ENCODE measurements at regions not wholly inside any gene's neighbourhood (a gene's known extent, or its start where the extent isn't known, plus 50 kb on each side); places are given as distances from the start of the nearest gene placed in this dataset.

DNA sequence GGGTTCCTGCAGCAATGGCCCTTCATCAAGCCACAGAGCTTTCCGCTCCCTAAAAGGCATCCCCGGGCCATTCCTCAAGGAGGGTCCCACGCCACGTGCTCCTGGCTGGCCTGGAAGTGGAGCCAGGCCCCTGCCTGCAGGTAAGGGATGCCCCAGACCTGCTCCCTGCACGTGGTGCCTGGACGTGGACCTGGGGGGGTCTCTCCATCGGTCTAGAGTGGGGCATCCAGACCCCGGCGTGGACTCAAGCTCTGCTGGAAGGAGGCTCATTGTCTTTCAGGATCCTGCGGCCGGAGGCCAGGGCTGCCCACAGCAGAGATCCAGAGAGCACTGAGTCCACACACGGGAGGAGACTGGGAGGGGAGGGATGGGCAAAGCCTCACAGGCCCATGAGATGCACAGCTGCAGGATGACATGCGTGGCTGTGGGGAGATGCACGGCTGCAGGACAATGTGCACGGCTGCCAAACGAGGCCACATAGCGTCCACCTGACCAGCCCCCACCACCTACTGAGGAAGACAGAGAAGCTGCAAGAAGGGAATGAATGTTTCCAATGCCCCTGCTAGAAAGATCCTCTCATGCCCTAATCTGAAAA lies 236.7 kb downstream of the BRD1 start:
- DNase-seq (ENCODE audit: low read depth in 1 of 2, low spot score in 1 of 2), result no peak
- in situ Hi-C loops (cut with HindIII; ENCODE audit: low pct_unique_long_range_greater_than_20kb, low sequenced_read_pairs), result no loop called here
- TF ChIP-seq JUND (IDR thresholded peaks at IDR 0.05; ENCODE audit: low read depth), result no peak

DNA sequence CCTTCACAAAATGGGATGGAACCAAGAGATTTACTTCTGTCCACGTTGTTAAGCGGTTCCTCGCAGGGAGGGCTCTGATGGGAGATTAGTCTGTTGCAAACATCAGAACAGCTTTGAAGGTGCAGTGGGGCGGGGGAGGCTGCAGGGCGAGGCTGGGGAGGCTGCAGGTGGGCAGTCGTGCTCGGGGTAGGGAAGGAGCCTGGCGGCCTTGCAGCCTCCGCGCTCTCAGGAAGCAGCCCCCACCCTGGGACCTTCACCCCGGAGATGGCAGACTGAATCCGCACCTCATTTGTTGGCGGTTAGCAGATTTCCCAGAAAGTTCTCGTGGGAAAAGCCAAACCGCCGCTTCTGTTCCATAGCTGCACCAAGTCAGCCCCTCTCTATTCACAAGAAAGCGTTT lies 237.3 kb downstream of the BRD1 start:
- in situ Hi-C loops (cut with HindIII; ENCODE audit: low pct_unique_long_range_greater_than_20kb, low sequenced_read_pairs), result no loop called here
- TF ChIP-seq JUND (IDR thresholded peaks at IDR 0.05; ENCODE audit: low read depth), result no peak
- no peak for DNase-seq (ENCODE audit: low read depth in 1 of 2, low spot score in 1 of 2)

DNA sequence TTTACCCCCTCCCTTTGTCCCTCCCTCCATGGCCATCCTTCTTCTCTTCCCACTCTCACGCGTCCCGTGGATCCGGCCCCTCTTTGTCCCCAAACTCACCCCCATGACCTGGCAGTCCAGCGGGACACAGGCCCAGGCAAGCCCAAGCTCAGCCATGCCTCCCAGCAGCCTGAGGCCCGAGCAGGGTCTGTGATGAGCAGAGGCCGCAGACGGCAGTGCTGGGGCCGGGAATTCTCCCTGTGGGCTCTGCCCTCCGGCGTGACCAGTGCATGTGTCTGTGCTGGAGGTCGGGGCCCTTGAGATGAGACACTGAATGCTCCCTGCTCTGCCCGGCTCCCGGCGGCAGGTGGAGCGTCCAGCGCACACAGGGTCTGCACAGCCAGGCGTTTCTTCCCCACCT lies 237.9 kb downstream of the BRD1 start:
- in situ Hi-C loops (cut with HindIII; ENCODE audit: low pct_unique_long_range_greater_than_20kb, low sequenced_read_pairs), result no loop called here
- DNase-seq (ENCODE audit: low read depth in 1 of 2, low spot score in 1 of 2), result no peak
- no peak for TF ChIP-seq JUND (IDR thresholded peaks at IDR 0.05; ENCODE audit: low read depth)

- in situ Hi-C loops (cut with HindIII; ENCODE audit: low pct_unique_long_range_greater_than_20kb, low sequenced_read_pairs), result no loop called here
- no peak for DNase-seq (ENCODE audit: low read depth in 1 of 2, low spot score in 1 of 2)
- no peak for TF ChIP-seq JUND (IDR thresholded peaks at IDR 0.05; ENCODE audit: low read depth)
Observed at GRCh38 chr22:49589301-49589700, 238.4 kb downstream of the BRD1 start.

GRCh38 chr22:49588739-49589138 lies 238.9 kb downstream of the BRD1 start:
- TF ChIP-seq JUND (IDR thresholded peaks at IDR 0.05; ENCODE audit: low read depth), result no peak
- DNase-seq (ENCODE audit: low read depth in 1 of 2, low spot score in 1 of 2), result no peak
- in situ Hi-C loops (cut with HindIII; ENCODE audit: low pct_unique_long_range_greater_than_20kb, low sequenced_read_pairs), result no loop called here

DNA sequence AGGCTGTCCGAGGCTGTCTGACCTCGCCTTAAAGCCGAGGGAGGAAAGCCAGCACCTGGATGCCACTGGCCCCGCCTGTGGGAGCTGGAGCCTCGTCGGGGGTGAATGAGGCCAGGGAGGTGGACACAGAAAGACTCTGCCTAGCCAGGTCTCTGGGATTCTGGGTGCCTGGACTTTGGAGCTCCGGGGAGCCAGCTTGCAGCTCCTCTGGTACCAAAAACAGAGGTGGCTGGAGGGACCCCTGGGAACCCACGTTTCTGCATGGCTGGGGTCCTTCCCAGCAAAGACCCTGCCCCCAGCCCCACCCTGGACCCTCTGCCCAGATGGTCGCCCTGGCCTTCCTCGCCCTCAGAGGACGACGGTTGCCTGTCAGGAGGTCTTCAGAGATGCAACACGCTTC lies 239.7 kb downstream of the BRD1 start:
- in situ Hi-C loops (cut with HindIII; ENCODE audit: low pct_unique_long_range_greater_than_20kb, low sequenced_read_pairs), result no loop called here
- TF ChIP-seq JUND (IDR thresholded peaks at IDR 0.05; ENCODE audit: low read depth), result no peak
- DNase-seq (ENCODE audit: low read depth in 1 of 2, low spot score in 1 of 2), result no peak

GRCh38 chr22:49587421-49587820 lies 240.3 kb downstream of the BRD1 start:
- in situ Hi-C loops (cut with HindIII; ENCODE audit: low pct_unique_long_range_greater_than_20kb, low sequenced_read_pairs), result no loop called here
- DNase-seq (ENCODE audit: low read depth in 1 of 2, low spot score in 1 of 2), result no peak
- no peak for TF ChIP-seq JUND (IDR thresholded peaks at IDR 0.05; ENCODE audit: low read depth)

- in situ Hi-C loops (cut with HindIII; ENCODE audit: low pct_unique_long_range_greater_than_20kb, low sequenced_read_pairs), result no loop called here
- DNase-seq (ENCODE audit: low read depth in 1 of 2, low spot score in 1 of 2), result no peak
- no peak for TF ChIP-seq JUND (IDR thresholded peaks at IDR 0.05; ENCODE audit: low read depth)
Observed at GRCh38 chr22:49586873-49587272, 240.8 kb downstream of the BRD1 start.

GRCh38 chr22:49586244-49586748 lies 241.4 kb downstream of the BRD1 start:
- TF ChIP-seq JUND (IDR thresholded peaks at IDR 0.05; ENCODE audit: low read depth), result no peak
- peak in 1 of 2 experiments; percentile 24 for DNase-seq (ENCODE audit: low read depth in 1 of 2, low spot score in 1 of 2)
- in situ Hi-C loops (cut with HindIII; ENCODE audit: low pct_unique_long_range_greater_than_20kb, low sequenced_read_pairs), result no loop called here

- no peak for DNase-seq (ENCODE audit: low read depth in 1 of 2, low spot score in 1 of 2)
- in situ Hi-C loops (cut with HindIII; ENCODE audit: low pct_unique_long_range_greater_than_20kb, low sequenced_read_pairs), result no loop called here
- TF ChIP-seq JUND (IDR thresholded peaks at IDR 0.05; ENCODE audit: low read depth), result no peak
Observed at GRCh38 chr22:49585461-49586243, 242.0 kb downstream of the BRD1 start.

DNA sequence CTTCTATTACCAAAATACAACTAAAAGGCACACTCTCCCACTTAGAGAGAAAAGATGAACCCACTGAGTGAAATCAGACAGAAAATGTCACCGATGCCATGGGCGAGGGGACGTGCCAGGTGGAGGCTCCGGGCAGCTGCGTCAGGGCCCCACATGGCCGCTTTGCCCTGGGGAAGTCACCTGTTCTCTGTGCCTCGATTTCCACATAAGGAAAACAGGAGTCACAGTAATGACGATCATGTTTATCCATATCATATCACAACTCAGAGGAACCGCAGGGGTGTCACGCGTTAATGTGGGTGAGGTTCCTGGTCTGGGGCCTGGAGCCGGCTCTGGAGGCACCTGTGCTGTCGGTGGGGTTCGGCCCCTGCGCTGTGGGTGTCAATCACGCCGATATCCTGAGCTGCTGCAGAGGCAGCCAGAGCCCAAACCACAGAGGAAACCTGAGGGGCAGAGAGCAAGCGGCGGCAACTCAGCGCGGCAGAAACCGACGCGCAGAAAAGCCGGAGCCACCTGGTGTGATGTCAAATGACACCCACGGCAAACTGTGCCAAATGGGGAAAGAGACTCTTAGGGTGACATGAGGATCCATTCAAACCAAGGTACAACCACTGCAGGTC lies 243.7 kb downstream of the BRD1 start:
- DNase-seq (ENCODE audit: low read depth in 1 of 2, low spot score in 1 of 2), result no peak
- TF ChIP-seq JUND (IDR thresholded peaks at IDR 0.05; ENCODE audit: low read depth), result no peak
- in situ Hi-C loops (cut with HindIII; ENCODE audit: low pct_unique_long_range_greater_than_20kb, low sequenced_read_pairs), result no loop called here

- TF ChIP-seq JUND (IDR thresholded peaks at IDR 0.05; ENCODE audit: low read depth), result no peak
- no peak for DNase-seq (ENCODE audit: low read depth in 1 of 2, low spot score in 1 of 2)
- in situ Hi-C loops (cut with HindIII; ENCODE audit: low pct_unique_long_range_greater_than_20kb, low sequenced_read_pairs), result no loop called here
Observed at GRCh38 chr22:49583341-49583740, 244.3 kb downstream of the BRD1 start.

GRCh38 chr22:49582678-49583077 lies 245.0 kb downstream of the BRD1 start:
- in situ Hi-C loops (cut with HindIII; ENCODE audit: low pct_unique_long_range_greater_than_20kb, low sequenced_read_pairs), result no loop called here
- no peak for DNase-seq (ENCODE audit: low read depth in 1 of 2, low spot score in 1 of 2)
- no peak for TF ChIP-seq JUND (IDR thresholded peaks at IDR 0.05; ENCODE audit: low read depth)
